Mammary epithelial cell (primary cell): ENCODE measurements at regions not wholly inside any gene's neighbourhood (a gene's known extent, or its start where the extent isn't known, plus 50 kb on each side); places are given as distances from the start of the nearest gene placed in this dataset.

Experiments
- EZH2 ChIP-seq: IDR thresholded peaks from 2 replicates; pipeline ENCODE4 v1.6.1; 2012; ENCODE audit warnings: low read length, inconsistent platforms, borderline replicate concordance
- TF ChIP-seq, protein P1 (sequence below), 2 donors: IDR thresholded peaks in 1 of 2; conservative IDR thresholded peaks in 1 of 2; 2 replicates each; pipeline ENCODE4 v1.5.1; 2011 to 2012; ENCODE audit warnings: inconsistent platforms in 2 of 2, low read length in 2 of 2, mild to moderate bottlenecking in 2 of 2, control low read depth in 1 of 2, low read depth in 1 of 2; ENCODE audit not compliant: insufficient read depth in 1 of 2; ENCODE audit errors: extremely low read depth in 1 of 2

DNA sequence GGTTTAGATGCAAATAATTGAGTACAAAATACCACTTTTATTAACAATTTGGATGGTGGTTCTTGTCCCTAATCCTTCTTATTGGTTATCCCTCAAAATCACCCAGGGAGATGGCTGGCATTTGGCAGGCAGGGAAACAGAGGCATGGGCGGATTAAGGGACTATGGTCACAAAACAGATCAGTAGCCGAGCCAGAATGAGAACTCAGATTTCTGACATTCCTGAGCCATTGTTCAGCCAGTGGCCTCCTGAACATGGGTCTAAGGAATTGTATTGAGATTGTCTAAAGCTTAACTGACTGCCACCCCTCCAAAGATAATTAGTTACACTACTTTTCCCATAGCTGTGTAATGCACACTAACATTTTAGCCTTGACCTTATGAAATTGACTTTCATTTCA is 88.4 kb downstream of the CHD9NB start:
- TF ChIP-seq, protein P1, sequence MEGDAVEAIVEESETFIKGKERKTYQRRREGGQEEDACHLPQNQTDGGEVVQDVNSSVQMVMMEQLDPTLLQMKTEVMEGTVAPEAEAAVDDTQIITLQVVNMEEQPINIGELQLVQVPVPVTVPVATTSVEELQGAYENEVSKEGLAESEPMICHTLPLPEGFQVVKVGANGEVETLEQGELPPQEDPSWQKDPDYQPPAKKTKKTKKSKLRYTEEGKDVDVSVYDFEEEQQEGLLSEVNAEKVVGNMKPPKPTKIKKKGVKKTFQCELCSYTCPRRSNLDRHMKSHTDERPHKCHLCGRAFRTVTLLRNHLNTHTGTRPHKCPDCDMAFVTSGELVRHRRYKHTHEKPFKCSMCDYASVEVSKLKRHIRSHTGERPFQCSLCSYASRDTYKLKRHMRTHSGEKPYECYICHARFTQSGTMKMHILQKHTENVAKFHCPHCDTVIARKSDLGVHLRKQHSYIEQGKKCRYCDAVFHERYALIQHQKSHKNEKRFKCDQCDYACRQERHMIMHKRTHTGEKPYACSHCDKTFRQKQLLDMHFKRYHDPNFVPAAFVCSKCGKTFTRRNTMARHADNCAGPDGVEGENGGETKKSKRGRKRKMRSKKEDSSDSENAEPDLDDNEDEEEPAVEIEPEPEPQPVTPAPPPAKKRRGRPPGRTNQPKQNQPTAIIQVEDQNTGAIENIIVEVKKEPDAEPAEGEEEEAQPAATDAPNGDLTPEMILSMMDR (conservative IDR thresholded peaks at IDR 0.05 in 1 of 2, IDR thresholded peaks at IDR 0.05 in 1 of 2; ENCODE audit: extremely low read depth in 1 of 2, insufficient read depth in 1 of 2, low read depth in 1 of 2, low read length in 2 of 2) = no peak
- no peak for TF ChIP-seq EZH2
